HG02588 (cell line): ENCODE measurements at regions not wholly inside any gene's neighbourhood (a gene's known extent, or its start where the extent isn't known, plus 50 kb on each side); places are given as distances from the start of the nearest gene placed in this dataset.
A peak's percentile ranks its signal among the peaks of the same experiment; 100 is the strongest.

Experiments
- ATAC-seq: cut with Tn5 transposase; IDR thresholded peaks from one replicate; pipeline ENCODE4 v1.9.1; 2021; ENCODE audit warnings: mild to moderate bottlenecking, moderate library complexity; ENCODE audit not compliant: unreplicated experiment

DNA sequence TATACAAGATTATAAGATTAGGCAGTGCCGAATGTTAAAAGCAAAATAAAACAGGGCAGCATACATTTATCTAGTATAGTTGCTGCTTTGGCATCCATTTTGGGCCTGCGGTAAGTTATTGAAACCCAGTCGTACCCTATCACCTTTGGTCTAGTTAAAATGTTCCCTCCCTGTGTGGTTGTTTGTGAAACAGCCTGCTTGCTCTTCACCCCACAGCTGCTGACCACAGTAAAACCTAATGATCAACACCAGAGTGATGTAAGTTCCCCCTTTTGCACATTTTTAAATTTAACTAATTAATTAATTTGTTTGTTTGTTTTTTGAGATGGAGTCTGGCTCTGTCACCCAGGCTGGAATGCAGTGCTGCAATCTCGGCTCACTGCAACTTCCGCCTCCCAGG lies 50.3 kb upstream of the TXNDC5 start:
- ATAC-seq, result peak; percentile 46
